GM19468 (cell line): ENCODE measurements at regions not wholly inside any gene's neighbourhood (a gene's known extent, or its start where the extent isn't known, plus 50 kb on each side); places are given as distances from the start of the nearest gene placed in this dataset.
"Not testable (repeated sequence)": the region's sequence is repeated elsewhere in the genome, so short reads cannot be mapped to it uniquely, and the experiment has no call there.

Experiments used
- ATAC-seq: cut with Tn5 transposase; IDR thresholded peaks from one replicate; pipeline ENCODE4 v1.9.1; 2021; ENCODE audit warnings: mild to moderate bottlenecking, moderate library complexity, moderate number of reproducible peaks; ENCODE audit not compliant: unreplicated experiment; ENCODE audit errors: extremely low read depth

DNA sequence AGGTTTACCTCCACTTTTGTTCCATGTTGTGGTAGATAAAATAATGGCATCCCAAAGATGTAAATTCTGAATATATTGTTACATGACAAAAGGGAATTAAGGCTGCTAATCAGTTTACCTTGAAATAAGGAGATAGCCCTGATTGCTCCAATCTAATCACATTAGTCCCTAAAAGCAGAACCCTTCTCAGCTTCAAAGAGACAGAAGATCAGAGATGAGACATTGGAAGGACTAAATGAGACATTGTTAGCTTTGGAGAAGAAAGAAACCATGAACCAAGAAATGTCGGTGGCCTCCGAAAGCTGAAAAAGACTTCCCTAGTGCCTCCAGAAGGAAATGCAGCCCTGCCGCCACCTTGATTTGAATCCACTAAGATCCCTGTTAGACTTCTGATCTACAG is 82.8 kb upstream of the PARP8 start:
- no peak for ATAC-seq

DNA sequence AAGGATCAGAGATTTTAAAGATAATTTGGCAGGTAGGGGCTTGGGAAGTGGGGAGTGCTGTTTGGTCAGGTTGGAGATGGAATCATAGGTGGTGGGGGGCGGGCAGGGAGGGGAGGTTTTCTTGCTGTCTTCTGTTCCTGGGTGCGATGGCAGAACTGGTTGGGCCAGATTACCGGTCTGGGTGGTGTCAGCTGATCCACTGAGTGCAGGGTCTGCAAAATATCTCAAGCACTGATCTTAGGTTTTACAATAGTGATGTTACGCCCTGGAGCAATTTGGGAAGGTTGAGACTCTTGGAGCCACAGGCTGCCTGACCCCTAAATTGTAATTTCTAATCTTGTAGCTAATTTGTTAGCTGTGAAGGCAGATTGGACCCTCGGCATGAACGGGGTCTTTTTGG is 78.0 kb upstream of the PARP8 start:
- ATAC-seq = not testable (repeated sequence)

DNA sequence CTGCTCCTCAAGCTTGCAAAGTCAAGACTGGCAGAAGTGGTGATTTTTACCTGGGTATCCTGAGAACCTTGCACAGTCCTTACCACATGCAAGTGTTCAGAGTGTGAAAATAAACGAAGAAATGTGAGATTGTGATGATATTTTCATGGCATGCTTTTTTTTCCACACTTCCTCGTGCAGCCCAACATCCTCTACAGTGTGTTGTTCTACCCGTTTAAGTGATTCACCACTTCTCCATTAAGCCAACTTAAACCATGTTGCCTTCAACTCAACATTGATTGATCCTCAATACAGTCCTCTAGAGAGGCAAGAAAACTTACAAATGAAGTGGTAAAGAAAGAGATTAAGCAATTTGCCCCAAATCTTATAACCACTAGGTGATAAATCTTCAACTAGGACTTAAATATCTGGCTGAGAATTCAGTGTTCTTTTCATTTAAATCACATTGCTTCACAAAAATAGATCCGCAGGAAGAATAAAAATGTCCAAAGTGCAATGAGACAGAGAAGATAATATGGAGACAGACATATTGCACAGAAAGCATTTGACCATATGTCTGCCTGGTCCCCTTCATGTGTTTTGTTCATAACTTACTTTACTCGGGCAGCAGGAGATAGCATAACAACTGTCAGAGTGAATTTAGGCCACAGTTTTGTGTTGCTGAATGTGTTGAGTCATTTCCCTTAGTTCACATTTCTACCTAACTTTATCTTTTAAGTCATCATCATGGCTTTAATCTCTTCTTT is 75.8 kb upstream of the PARP8 start:
- not testable (repeated sequence) for ATAC-seq

DNA sequence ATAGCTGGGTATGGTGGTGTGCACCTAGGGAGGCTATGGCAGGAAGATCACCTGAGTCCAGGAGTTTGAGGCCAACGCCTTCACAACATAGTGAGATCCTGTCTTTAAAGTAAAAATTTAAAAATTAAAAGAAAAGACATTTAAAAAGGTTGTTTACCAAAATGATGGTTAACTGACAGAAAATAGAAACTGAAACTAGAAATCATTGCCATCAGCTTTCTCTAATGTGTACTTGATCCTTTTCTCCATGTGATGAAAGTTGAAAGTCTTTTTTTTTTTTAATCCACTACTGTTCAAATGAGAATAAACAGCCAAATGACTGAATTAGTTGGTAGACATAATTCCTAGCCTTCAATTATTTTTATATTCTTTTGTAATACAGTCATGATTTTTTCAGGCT is 75.1 kb upstream of the PARP8 start:
- ATAC-seq = not testable (repeated sequence)

DNA sequence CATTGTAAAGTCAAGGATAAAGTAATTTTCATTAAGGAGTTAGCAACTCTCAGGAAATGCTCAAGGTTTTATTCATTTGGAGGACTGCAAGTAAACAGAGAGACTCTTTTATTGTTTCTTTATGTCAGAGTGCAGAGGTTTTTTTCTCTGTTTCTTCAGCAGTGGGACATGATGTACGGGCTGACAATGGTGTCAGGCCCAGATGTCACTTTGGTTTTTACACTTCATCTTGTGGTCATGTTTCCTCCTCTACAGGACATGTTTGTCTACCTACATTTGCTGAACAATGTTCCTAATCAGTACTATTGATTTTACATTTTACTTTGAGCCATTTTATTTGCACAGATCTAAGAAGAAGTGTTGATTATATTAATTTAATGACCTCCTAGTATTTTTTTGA is 72.8 kb upstream of the PARP8 start:
- no peak for ATAC-seq

DNA sequence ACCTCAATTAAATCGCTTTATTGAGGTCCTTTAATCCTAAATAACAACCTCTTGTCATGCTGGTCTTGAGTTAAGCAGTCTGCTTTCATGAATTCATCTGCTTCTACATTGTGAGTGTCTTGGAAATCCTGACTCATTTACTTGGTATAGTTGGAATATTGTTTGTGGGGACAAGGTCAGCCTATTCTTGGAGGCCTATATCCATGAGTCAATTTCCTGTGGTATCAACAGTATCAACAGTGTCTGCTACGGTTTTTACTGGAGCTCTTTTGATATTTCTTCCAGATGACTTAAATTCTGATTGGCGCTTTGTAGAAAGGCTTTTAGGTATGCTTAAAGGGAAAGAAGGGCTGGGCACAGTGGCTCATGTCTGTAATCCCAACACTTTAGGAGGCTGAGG is 71.2 kb upstream of the PARP8 start:
- ATAC-seq = no peak

DNA sequence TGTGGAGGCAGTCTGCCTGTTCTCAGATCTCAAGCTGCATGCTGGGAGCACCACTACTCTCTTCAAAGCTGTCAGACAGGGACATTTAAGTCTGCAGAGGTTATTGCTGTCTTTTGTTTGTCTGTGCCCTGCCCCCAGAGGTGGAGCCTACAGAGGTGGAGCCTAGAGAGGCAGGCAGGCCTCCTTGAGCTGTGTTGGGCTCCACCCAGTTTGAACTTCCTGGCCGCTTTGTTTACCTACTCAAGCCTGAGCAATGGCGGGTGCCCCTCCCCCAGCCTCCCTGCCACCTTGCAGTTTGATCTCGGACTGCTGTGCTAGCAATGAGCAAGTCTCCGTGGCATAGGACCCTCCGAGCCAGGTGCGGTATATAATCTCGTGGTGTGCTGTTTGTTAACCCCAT is 64.9 kb upstream of the PARP8 start:
- not testable (repeated sequence) for ATAC-seq

DNA sequence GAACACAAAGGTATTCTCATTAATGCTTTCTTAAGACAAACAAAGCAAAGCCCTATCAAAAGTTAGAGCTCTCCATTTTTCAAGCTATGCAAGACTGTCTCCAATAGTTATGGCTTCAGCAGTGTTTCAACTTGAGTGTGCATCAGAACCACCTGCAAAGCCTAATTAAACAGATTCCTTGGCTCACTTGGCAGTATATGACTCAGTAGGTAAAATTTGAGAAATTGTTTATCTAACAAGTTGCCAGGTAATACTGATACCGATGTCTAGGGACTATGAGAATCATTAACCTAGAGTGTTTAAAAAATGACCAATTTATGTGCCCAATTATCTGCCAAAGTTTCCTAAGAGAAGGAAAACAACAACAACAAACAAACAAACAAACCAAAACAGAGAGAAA is 60.3 kb upstream of the PARP8 start:
- no peak for ATAC-seq

DNA sequence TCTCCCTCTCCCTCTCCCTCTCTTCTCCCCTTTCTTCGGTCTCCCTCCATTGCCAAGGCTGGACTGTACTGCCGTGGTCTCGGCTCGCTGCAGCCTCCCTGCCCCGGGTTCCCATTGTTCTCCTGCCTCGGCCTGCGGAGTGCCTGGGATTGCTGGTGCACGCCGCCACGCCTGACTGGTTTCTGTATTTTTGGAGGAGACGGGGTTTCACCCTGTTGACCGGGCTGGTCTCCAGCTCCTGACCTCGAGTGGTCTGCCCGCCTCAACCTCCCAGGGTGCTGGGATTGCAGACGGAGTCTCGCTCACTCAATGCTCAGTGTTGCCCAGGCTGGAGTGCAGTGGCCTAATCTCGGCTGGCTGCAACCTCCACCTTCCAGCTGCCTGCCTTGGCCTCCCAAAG is 59.0 kb upstream of the PARP8 start:
- not testable (repeated sequence) for ATAC-seq

DNA sequence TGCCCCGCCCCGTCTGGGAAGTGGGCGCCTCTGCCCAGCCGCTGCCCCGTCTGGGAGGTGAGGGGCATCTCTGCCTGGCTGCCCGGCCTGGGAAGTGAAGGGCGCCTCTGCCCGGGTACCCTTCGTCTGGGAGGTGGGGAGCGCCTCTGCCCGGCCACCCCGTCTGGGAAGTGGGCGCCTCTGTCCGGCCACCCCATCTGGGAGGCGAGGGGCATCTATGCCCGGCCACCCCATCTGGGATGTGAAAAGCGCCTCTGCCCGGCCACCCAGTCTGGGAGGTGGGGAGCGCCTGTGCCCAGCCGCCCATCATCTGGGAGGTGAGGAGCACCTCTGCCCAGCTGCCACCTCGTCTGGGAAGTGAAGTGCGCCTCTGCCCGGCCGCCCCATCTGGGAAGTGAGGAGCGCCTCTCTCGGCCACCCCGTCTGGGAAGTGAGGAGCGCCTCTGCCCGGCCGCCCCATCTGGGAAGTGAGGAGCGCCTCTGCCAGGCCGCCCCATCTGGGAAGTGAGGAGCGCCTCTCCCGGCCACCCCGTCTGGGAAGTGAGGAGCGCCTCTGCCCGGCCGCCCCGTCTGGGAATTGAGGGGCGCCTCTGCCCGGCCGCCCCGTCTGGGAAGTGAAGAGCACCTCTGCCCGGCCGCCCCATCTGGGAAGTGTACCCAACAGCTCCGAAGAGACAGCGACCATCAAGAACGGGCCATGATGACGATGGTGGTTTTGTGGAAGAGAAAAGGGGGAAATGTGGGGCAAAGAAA is 58.3 kb upstream of the PARP8 start:
- not testable (repeated sequence) for ATAC-seq

DNA sequence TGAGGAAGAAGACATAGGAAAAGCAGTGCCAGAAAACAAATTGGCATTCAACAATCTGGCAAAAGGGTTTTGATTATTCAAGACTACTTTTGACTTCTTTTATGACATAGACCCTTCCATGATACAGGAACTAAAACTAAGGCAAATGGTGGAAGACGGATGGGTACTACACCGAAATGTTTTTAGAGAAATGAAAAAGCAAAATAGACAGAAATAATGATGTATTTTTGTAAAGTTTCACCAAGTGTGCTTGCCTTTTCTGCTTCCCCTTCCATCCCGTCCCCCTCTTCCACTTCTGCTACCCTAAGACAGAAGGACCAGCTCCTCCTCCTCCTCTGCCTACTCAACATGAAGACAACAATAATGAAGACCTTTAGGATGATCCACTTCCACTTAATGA is 53.4 kb upstream of the PARP8 start:
- not testable (repeated sequence) for ATAC-seq
